ENCODE measurements at regions not wholly inside any gene's neighbourhood (a gene's known extent, or its start where the extent isn't known, plus 50 kb on each side); places are given as distances from the start of the nearest gene placed in this dataset.
A peak's percentile ranks its signal among the peaks of the same experiment; 100 is the strongest.

GRCh38 chr3:135762188-135762856, 203.2 kb upstream of the PPP2R3A start:
- TF ChIP-seq CTCF (IDR thresholded peaks at IDR 0.05): peak in 2 of 6 experiments; percentile 20 to 21
- no peak for TF ChIP-seq POLR2A (IDR thresholded peaks at IDR 0.05)
